ENCODE measurements at regions not wholly inside any gene's neighbourhood (a gene's known extent, or its start where the extent isn't known, plus 50 kb on each side); places are given as distances from the start of the nearest gene placed in this dataset.

- H3K4me3 ChIP-seq (ENCODE audit: control insufficient read depth, low read depth, low read length), result no peak overlapping the region
- TF ChIP-seq CTCF (IDR thresholded peaks at IDR 0.05; ENCODE audit: control insufficient read depth, insufficient read depth, low read depth, low read length, missing control alignments), result no peak
- no peak for DNase-seq (ENCODE audit: low read depth)
Observed at GRCh38 chr7:109772161-109772560, 1202.5 kb downstream of the DNAJB9 start.

GRCh38 chr7:109782806-109783205 is 1213.1 kb downstream of the DNAJB9 start:
- no peak overlapping the region for H3K4me3 ChIP-seq (ENCODE audit: control insufficient read depth, low read depth, low read length)
- no peak for DNase-seq (ENCODE audit: low read depth)
- no peak for TF ChIP-seq CTCF (IDR thresholded peaks at IDR 0.05; ENCODE audit: control insufficient read depth, insufficient read depth, low read depth, low read length, missing control alignments)

GRCh38 chr7:109806548-109806947 is 1236.9 kb downstream of the DNAJB9 start:
- DNase-seq (ENCODE audit: low read depth), result no peak
- no peak for TF ChIP-seq CTCF (IDR thresholded peaks at IDR 0.05; ENCODE audit: control insufficient read depth, insufficient read depth, low read depth, low read length, missing control alignments)
- H3K4me3 ChIP-seq (ENCODE audit: control insufficient read depth, low read depth, low read length), result no peak overlapping the region

GRCh38 chr7:109821156-109821555 is 1251.5 kb downstream of the DNAJB9 start:
- no peak overlapping the region for H3K4me3 ChIP-seq (ENCODE audit: control insufficient read depth, low read depth, low read length)
- no peak for TF ChIP-seq CTCF (IDR thresholded peaks at IDR 0.05; ENCODE audit: control insufficient read depth, insufficient read depth, low read depth, low read length, missing control alignments)
- DNase-seq (ENCODE audit: low read depth), result no peak

GRCh38 chr7:109834851-109835250 is 1256.1 kb upstream of the LRRN3 start:
- no peak for TF ChIP-seq CTCF (IDR thresholded peaks at IDR 0.05; ENCODE audit: control insufficient read depth, insufficient read depth, low read depth, low read length, missing control alignments)

GRCh38 chr7:109835577-109835976 is 1255.3 kb upstream of the LRRN3 start:
- TF ChIP-seq CTCF (IDR thresholded peaks at IDR 0.05; ENCODE audit: control insufficient read depth, insufficient read depth, low read depth, low read length, missing control alignments), result no peak
- H3K4me3 ChIP-seq (ENCODE audit: control insufficient read depth, low read depth, low read length), result no peak overlapping the region
- no peak for DNase-seq (ENCODE audit: low read depth)

More at GRCh38 chr7:109834851-109835250, 1256.1 kb upstream of the LRRN3 start:
- DNase-seq (ENCODE audit: low read depth), result no peak
- H3K4me3 ChIP-seq (ENCODE audit: control insufficient read depth, low read depth, low read length), result no peak overlapping the region

GRCh38 chr7:109836016-109836415 is 1254.9 kb upstream of the LRRN3 start:
- H3K4me3 ChIP-seq (ENCODE audit: control insufficient read depth, low read depth, low read length), result no peak overlapping the region
- DNase-seq (ENCODE audit: low read depth), result no peak
- no peak for TF ChIP-seq CTCF (IDR thresholded peaks at IDR 0.05; ENCODE audit: control insufficient read depth, insufficient read depth, low read depth, low read length, missing control alignments)

Measured in AG09309 (cell line).